ENCODE measurements at regions not wholly inside any gene's neighbourhood (a gene's known extent, or its start where the extent isn't known, plus 50 kb on each side); places are given as distances from the start of the nearest gene placed in this dataset.
"Not testable (repeated sequence)": the region's sequence is repeated elsewhere in the genome, so short reads cannot be mapped to it uniquely, and the experiment has no call there.

DNA sequence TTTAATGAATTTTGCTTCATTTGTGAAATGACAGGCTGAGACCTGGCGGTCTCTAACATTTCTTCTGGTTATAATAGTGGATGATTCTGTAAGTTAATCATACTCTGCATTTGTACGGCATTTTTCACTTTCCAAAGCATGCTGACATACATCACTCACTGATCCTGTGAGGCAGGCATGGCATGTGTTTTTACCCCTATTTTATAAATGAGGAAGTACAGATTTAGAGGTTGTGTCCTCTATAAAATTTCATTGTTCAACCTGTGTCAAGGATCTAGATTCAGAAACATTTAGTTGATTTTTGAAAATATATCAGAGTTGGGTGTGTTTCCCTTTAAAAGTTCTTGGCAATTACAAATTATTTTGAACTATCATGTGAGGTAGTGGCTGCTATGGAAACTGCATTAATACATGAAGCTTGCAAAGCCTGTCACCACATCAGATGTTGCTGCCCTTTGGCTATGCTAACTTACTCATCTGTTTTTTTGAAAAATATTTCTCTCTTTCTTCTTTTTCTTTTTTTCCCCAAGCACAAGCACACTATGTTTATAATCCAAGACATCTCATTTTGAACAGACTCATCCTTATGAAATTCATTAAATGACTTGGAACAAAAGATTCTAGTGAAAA is 172.7 kb downstream of the GNAI1 start:
- in situ Hi-C loops (cut with HindIII; ENCODE audit: low pct_unique_long_range_greater_than_20kb, low sequenced_read_pairs) = no loop called here
- DNase-seq (ENCODE audit: low read depth in 1 of 2, low spot score in 1 of 2) = no peak

DNA sequence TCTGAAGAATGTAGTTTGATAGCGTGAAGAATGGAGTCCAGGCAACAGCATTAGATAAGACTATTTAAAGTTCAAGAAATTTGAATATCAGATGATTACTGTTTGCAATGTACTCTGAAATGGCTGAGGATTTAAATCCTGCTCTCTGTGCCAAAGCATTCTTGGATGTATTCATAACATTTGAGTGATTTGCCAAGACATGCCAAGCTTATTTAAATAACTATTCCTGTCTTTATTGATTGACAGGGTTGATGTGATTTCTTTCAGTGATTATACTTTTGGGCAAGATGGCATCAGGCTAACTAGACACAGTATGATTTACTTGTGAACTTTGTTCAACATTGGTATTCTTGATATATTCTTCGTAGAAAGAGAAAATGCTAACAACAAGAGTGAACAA is 168.7 kb downstream of the GNAI1 start:
- TF ChIP-seq JUND (IDR thresholded peaks at IDR 0.05; ENCODE audit: low read depth) = no peak
- DNase-seq (ENCODE audit: low read depth in 1 of 2, low spot score in 1 of 2) = no peak
- in situ Hi-C loops (cut with HindIII; ENCODE audit: low pct_unique_long_range_greater_than_20kb, low sequenced_read_pairs) = no loop called here

More for the DNA sequence above, 172.7 kb downstream of the GNAI1 start:
- TF ChIP-seq JUND (IDR thresholded peaks at IDR 0.05; ENCODE audit: low read depth) = no peak

DNA sequence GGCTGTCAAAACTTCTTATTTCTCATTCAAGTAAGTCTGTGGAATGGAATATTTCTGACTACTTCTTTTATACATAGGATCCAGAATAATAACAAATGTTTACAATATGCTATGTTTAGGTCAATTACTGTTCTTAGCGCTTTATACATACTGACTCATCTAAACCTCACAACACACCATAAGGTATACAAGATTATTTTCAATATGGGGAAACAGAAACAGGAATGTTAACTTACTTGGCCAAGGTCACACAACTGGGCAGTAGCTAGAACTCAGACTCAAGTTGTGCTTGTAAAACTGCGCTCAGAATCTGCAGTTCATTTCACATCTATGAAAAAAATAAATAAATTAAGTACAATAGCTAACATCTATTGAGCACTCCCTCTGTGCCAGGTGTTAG is 168.0 kb downstream of the GNAI1 start:
- no peak for DNase-seq (ENCODE audit: low read depth in 1 of 2, low spot score in 1 of 2)
- in situ Hi-C loops (cut with HindIII; ENCODE audit: low pct_unique_long_range_greater_than_20kb, low sequenced_read_pairs) = no loop called here
- TF ChIP-seq JUND (IDR thresholded peaks at IDR 0.05; ENCODE audit: low read depth) = no peak

DNA sequence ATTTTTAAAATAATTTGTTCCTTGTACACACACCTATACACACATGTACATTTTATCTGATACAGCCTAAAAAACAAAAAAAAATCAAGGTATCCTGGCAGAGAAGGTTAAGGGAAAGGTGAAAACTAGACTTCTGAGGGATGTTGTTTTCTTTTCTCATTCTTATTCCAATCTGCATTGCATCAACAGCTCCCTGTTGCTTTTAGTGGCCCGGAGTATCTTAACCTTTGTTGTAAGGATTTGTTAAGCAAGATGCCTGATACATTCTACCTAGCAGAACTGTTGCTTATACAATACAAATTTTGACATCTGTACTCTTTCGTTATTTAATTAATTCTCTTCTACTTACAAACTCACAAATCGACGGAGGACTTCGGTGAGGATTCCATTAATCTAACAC is 167.4 kb downstream of the GNAI1 start:
- no peak for TF ChIP-seq JUND (IDR thresholded peaks at IDR 0.05; ENCODE audit: low read depth)
- no peak for DNase-seq (ENCODE audit: low read depth in 1 of 2, low spot score in 1 of 2)
- in situ Hi-C loops (cut with HindIII; ENCODE audit: low pct_unique_long_range_greater_than_20kb, low sequenced_read_pairs) = no loop called here

DNA sequence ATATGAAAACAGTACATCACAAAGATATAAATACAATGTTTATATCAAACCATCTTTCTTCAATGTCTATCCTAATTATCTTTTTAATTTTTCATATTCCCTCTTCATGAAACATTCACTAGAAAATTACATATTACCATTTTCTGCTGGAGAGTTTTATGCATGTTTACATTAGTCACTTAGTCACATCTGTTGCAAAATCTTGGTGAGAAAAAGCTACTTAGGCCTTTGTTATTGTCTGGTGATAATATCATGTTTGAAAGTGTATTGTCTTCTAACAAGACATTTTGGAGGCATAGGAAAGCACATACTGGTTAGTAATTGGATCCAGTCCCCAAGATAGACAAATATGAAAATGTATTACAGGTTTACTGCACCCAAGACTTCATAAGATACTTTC is 163.6 kb downstream of the GNAI1 start:
- in situ Hi-C loops (cut with HindIII; ENCODE audit: low pct_unique_long_range_greater_than_20kb, low sequenced_read_pairs) = no loop called here
- TF ChIP-seq JUND (IDR thresholded peaks at IDR 0.05; ENCODE audit: low read depth) = no peak
- no peak for DNase-seq (ENCODE audit: low read depth in 1 of 2, low spot score in 1 of 2)

DNA sequence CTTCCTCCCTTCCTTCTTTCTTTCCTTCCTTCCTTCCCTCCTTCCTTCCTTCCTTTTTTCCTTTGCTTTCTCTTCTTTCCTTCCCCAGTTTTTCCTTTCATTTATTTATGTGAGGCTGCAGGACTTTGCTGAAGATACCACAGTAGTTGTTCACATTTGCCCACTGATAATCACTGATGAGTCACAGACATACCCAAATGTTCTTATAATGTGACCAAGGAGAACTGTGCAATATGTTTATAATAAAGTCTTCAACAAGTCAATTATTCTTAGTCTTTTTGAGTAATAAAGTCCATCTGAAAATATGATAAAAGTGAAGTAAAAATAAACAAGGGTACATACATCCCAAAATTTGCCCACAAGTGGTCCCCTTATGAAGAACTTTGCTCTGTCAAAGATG is 159.7 kb downstream of the GNAI1 start:
- in situ Hi-C loops (cut with HindIII; ENCODE audit: low pct_unique_long_range_greater_than_20kb, low sequenced_read_pairs) = no loop called here
- no peak for TF ChIP-seq JUND (IDR thresholded peaks at IDR 0.05; ENCODE audit: low read depth)

DNA sequence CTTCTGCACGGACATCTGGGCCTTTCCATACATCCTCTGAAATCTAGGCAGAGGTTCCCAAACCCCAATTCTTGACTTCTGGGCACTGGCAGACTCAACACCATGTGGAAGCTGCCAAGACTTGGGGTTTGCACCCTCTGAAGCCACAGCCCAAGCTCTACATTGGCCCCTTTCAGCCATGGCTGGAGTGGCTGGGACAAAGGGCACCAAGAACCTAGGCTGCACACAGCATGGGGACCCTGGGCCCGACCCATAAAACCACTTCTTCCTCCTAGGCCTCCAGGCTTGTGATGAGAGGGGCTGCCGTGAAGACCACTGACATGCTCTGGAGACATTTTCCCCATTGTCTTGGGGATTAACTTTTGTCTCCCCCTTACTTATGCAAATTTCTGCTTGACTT is 158.0 kb downstream of the GNAI1 start:
- in situ Hi-C loops (cut with HindIII; ENCODE audit: low pct_unique_long_range_greater_than_20kb, low sequenced_read_pairs); DNase-seq (ENCODE audit: low read depth in 1 of 2, low spot score in 1 of 2): not testable (repeated sequence)

More for the DNA sequence above, 159.7 kb downstream of the GNAI1 start:
- no peak for DNase-seq (ENCODE audit: low read depth in 1 of 2, low spot score in 1 of 2)

DNA sequence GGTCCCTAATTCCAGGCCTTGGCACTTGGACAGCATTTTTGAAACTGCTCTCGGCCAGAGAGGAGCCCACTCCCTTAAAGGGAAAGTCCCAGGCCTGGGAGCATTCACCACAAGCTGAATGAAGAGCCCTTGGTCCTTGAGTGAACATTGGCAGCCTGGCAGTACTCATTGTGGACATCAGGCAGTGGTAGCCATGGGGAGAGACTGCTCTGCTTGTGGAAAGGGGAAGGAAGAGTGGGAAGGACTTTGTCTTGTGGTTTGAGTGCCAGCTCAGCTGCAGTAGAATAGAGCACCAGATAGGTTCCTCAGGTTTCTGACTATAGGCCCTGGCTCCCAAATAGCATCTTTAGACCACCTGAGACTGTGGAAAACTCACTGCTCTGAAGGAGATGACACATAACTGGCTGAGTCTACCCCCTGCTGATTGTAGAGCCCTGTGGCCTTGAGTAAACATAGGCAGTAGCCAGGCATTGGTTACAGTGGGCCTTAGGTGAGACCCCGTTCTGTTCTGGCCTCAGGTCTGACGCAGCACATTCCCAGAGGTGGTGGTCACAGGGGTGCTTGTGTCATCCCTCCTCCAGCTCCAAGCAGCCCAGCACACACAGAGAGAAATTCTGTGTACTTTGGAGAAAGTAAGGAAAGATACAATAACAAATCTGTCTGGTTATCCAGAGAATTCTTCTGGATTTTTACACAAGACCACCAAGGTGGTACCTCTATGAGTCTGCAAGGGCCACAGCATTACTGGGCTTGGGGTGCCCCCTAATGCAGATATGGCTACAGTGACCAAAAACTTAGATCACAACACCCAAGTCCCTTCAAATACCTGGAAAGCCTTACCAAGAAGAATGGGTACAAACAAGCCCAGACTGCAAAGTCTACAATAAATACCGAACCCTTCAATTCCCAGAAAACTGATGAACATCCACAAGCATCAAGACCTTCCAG is 153.8 kb downstream of the GNAI1 start:
- in situ Hi-C loops (cut with HindIII; ENCODE audit: low pct_unique_long_range_greater_than_20kb, low sequenced_read_pairs) = no loop called here
- TF ChIP-seq JUND (IDR thresholded peaks at IDR 0.05; ENCODE audit: low read depth) = no peak
- DNase-seq (ENCODE audit: low read depth in 1 of 2, low spot score in 1 of 2) = no peak

DNA sequence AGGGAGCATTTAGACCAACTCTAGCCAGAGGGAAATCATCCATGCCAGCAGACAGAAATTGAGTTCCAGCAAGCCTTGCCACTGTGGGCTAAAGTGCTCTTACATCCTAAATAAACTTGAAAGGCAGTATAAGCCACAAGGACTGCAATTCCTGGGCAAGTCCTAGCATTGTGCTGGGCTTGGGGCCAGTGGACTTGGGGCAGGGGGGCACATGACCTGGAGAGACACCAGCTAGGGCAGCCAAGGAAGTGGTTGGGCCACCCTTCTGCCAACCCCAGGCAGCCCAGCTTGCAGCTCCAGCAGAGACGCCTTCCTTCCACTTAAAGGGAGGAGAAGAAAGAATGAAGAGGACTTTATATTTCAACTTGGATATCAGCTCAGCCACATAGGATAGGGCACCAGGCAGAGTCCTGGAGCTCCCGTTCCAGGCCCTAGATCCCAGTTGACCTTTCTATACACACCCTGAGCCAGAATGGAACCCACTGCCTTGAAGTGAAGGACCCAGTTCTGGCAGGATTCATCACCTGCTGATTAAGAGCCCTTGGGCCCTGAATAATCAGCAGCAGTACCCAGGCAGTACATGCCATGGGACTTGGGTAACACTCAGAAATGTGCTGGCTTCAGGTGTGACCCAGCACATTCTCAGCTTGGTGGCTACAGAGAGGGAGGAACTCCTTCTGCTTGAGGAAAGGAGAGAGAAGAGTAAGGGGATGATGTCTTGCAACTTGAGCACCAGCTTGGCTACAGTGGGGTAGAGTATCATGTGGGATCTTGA is 153.0 kb downstream of the GNAI1 start:
- in situ Hi-C loops (cut with HindIII; ENCODE audit: low pct_unique_long_range_greater_than_20kb, low sequenced_read_pairs) = no loop called here
- TF ChIP-seq JUND (IDR thresholded peaks at IDR 0.05; ENCODE audit: low read depth) = no peak

DNA sequence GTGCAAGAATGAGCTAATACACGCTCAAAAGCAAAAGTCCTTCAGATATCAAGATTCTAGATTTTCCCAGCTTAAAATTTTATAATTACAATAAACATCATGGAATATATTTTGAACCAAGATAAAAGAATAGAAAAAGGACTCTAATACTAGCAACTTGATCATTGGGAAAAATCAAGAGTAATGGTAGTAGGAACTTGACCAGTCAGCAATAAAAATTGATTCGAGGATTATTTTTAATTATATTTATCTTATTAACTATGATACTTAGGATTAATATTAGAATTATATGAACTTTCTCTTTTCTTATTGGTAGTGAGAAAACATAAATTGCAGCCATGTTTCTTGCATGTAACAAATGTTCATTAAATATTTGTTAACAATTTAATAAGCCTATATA is 152.0 kb downstream of the GNAI1 start:
- TF ChIP-seq JUND (IDR thresholded peaks at IDR 0.05; ENCODE audit: low read depth) = no peak
- DNase-seq (ENCODE audit: low read depth in 1 of 2, low spot score in 1 of 2) = no peak
- in situ Hi-C loops (cut with HindIII; ENCODE audit: low pct_unique_long_range_greater_than_20kb, low sequenced_read_pairs) = no loop called here

More for the DNA sequence above, 153.0 kb downstream of the GNAI1 start:
- DNase-seq (ENCODE audit: low read depth in 1 of 2, low spot score in 1 of 2) = no peak

DNA sequence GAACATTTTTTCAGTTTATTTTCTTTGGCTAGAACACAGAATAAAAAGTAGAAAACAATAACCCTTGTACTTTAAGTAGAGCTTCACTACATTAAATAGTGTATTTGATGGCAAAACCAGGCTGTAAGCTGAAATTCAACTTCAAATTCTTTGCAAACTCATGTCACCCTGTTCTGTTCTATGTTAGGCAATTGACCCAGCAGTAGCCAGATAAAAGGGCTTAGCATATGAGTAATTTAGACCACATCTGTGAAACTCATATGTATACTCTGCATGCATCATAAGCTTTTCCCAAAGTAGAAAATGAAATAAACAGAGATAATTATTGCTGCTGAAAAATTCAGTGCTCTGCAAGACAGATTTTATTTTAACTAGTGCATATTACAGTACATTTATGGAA is 150.2 kb downstream of the GNAI1 start:
- no peak for DNase-seq (ENCODE audit: low read depth in 1 of 2, low spot score in 1 of 2)
- TF ChIP-seq JUND (IDR thresholded peaks at IDR 0.05; ENCODE audit: low read depth) = no peak
- in situ Hi-C loops (cut with HindIII; ENCODE audit: low pct_unique_long_range_greater_than_20kb, low sequenced_read_pairs) = no loop called here

DNA sequence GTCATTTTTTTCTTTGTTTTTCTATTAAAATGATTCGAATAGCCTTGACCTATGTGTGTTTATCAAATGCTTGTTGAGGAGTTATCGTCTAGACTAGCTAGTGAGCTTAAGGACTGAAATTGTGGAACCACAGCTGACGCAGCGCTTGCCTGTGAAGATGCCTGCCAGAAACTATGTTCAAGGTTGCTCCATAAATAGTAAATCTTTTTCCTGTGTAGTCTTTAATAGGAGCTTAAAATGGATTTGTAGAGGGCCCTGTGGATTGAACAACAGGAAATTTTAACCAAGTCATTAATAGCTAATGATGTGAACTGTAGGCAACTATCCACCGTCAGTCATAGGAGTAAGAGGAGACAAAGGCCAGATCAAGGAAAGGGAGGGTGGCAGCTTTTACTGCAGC is 145.1 kb downstream of the GNAI1 start:
- in situ Hi-C loops (cut with HindIII; ENCODE audit: low pct_unique_long_range_greater_than_20kb, low sequenced_read_pairs) = no loop called here
- TF ChIP-seq JUND (IDR thresholded peaks at IDR 0.05; ENCODE audit: low read depth) = no peak
- no peak for DNase-seq (ENCODE audit: low read depth in 1 of 2, low spot score in 1 of 2)

DNA sequence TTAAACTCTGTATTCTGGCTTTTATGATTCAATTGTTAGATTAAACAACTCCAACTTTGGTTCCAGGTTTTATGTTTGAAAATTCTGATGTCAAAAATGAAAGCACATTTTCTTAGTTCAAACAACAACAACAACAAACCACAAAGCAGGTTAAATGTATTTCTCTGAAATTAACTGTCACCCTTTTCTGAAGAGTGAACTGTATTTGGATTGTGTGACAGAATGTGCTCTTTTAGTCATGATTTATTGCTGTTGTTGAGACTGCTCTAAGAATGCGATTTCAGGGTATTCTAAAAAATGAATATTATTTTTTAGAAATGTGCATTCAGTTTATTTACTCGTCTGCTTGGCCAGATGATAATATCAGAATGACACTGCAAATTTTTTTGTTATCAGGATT is 144.1 kb downstream of the GNAI1 start:
- no peak for DNase-seq (ENCODE audit: low read depth in 1 of 2, low spot score in 1 of 2)
- TF ChIP-seq JUND (IDR thresholded peaks at IDR 0.05; ENCODE audit: low read depth) = no peak
- in situ Hi-C loops (cut with HindIII; ENCODE audit: low pct_unique_long_range_greater_than_20kb, low sequenced_read_pairs) = no loop called here

Data from T47D (cell line).